KMS-11 (cell line): ENCODE measurements at regions not wholly inside any gene's neighbourhood (a gene's known extent, or its start where the extent isn't known, plus 50 kb on each side); places are given as distances from the start of the nearest gene placed in this dataset.
"Not testable (repeated sequence)": the region's sequence is repeated elsewhere in the genome, so short reads cannot be mapped to it uniquely, and the experiment has no call there.

Source experiments
- H2AFZ ChIP-seq: fragments of 200-600 bp; sonication (generic); 2 replicates; pipeline ENCODE4 v1.6.1; 2016; ENCODE audit warnings: antibody characterized with exemption, mixed run types, low read depth
- H3K27ac ChIP-seq: fragments of 200-600 bp; sonication (generic); 2 replicates; pipeline ENCODE4 v1.6.1; 2016; ENCODE audit warnings: mild to moderate bottlenecking, mixed run types
- H3K27me3 ChIP-seq: fragments of 200-600 bp; sonication (generic); 2 replicates; pipeline ENCODE4 v1.6.1; 2017; ENCODE audit warnings: mild to moderate bottlenecking, low read depth, mixed run types, moderate library complexity; ENCODE audit not compliant: insufficient read depth
- H3K36me3 ChIP-seq: fragments of 200-600 bp; sonication (generic); 2 replicates; pipeline ENCODE4 v1.6.1; 2017; ENCODE audit warnings: mild to moderate bottlenecking, mixed run types; ENCODE audit not compliant: insufficient read depth
- H3K4me1 ChIP-seq: fragments of 200-600 bp; sonication (generic); 2 replicates; pipeline ENCODE4 v1.6.1; 2016; ENCODE audit warnings: mild to moderate bottlenecking, low read depth, mixed run types; ENCODE audit not compliant: poor library complexity, severe bottlenecking
- H3K4me2 ChIP-seq: fragments of 200-600 bp; sonication (generic); 2 replicates; pipeline ENCODE4 v1.7.0; 2016; ENCODE audit warnings: mild to moderate bottlenecking, mixed run types
- H3K4me3 ChIP-seq: fragments of 200-600 bp; sonication (generic); IDR thresholded peaks from 2 replicates; pipeline ENCODE4 v1.6.1; 2017; ENCODE audit warnings: low read depth, low read length, mixed read lengths; ENCODE audit not compliant: insufficient read depth
- H3K79me2 ChIP-seq: fragments of 200-600 bp; sonication (generic); 2 replicates; pipeline ENCODE4 v1.6.1; 2016; ENCODE audit warnings: low read depth, mixed run types; ENCODE audit not compliant: insufficient read depth
- H3K9ac ChIP-seq: fragments of 200-600 bp; sonication (generic); 2 replicates; pipeline ENCODE4 v1.6.1; 2016; ENCODE audit warnings: mild to moderate bottlenecking, mixed run types
- H4K20me1 ChIP-seq: fragments of 200-600 bp; sonication (generic); 2 replicates; pipeline ENCODE4 v1.6.1; 2016; ENCODE audit warnings: mild to moderate bottlenecking, mixed run types; ENCODE audit not compliant: insufficient read depth
- CTCF ChIP-seq: fragments of 200-600 bp; sonication (generic); conservative IDR thresholded peaks from 2 replicates; pipeline ENCODE4 v1.6.1; 2017; ENCODE audit warnings: low read depth, mild to moderate bottlenecking, antibody characterized with exemption, low read length, moderate library complexity, mixed read lengths

- Histone ChIP-seq H3K27ac (no peak overlapping the region), H3K79me2 (no peaks in the 10 kb centered on the region), H3K27me3 (no peaks in the 10 kb centered on the region), H3K4me2 (no peak overlapping the region), H4K20me1 (no peaks in the 10 kb centered on the region), H3K4me3 (no peak overlapping the region), H3K4me1 (no peaks in the 10 kb centered on the region), H3K36me3 (no peaks in the 10 kb centered on the region), H3K9ac (no peak overlapping the region), H2AFZ (no peak overlapping the region)
- no peak for TF ChIP-seq CTCF
Measured at GRCh38 chr12:126271159-126271558, 1205.9 kb downstream of the AACS start.

- TF ChIP-seq CTCF = no peak
- H3K27ac ChIP-seq = no peak overlapping the region
- no peaks in the 10 kb centered on the region for H3K79me2 ChIP-seq
- H3K4me1 ChIP-seq = no peaks in the 10 kb centered on the region
- H3K36me3 ChIP-seq = no peaks in the 10 kb centered on the region
- H3K4me2 ChIP-seq = no peak overlapping the region
- H2AFZ ChIP-seq = no peak overlapping the region
- H3K9ac ChIP-seq = no peak overlapping the region
- H3K27me3 ChIP-seq = no peaks in the 10 kb centered on the region
- H3K4me3 ChIP-seq = no peak overlapping the region
- no peaks in the 10 kb centered on the region for H4K20me1 ChIP-seq
Measured at GRCh38 chr12:126282691-126283090, 1217.5 kb downstream of the AACS start.

GRCh38 chr12:126286203-126286602 lies 1221.0 kb downstream of the AACS start:
- no peak overlapping the region for H3K27ac ChIP-seq
- TF ChIP-seq CTCF = no peak
- H3K4me1 ChIP-seq = no peaks in the 10 kb centered on the region
- no peaks in the 10 kb centered on the region for H3K27me3 ChIP-seq
- no peaks in the 10 kb centered on the region for H3K79me2 ChIP-seq
- no peaks in the 10 kb centered on the region for H4K20me1 ChIP-seq
- H2AFZ ChIP-seq = no peak overlapping the region
- H3K4me2 ChIP-seq = no peak overlapping the region
- H3K36me3 ChIP-seq = no peaks in the 10 kb centered on the region
- no peak overlapping the region for H3K9ac ChIP-seq
- no peak overlapping the region for H3K4me3 ChIP-seq

DNA sequence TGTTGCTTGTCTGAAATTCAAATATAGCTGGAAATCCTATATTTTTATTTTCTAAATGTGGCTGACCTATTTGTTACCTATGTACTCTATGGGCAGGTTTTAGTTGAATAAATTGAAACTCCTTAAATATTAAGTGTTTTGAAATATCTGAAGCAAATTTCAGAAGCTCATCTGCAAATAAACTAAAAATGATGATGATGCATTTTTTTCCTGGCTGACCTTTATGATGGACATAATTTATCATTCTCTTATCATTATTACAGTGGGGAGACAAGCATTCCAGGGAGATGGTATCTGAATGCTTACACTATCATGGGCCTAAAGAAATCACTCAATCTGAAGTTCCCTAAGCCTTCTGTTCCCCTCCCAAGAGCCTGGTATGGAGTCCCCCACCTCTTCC lies 1225.2 kb downstream of the AACS start:
- no peak for TF ChIP-seq CTCF
- Histone ChIP-seq H3K79me2 (no peaks in the 10 kb centered on the region), H2AFZ (no peak overlapping the region), H3K27ac (no peak overlapping the region), H3K4me2 (no peak overlapping the region), H3K36me3 (no peaks in the 10 kb centered on the region), H3K4me1 (no peaks in the 10 kb centered on the region), H3K9ac (no peak overlapping the region), H3K27me3 (no peaks in the 10 kb centered on the region), H4K20me1 (no peaks in the 10 kb centered on the region), H3K4me3 (no peak overlapping the region)

DNA sequence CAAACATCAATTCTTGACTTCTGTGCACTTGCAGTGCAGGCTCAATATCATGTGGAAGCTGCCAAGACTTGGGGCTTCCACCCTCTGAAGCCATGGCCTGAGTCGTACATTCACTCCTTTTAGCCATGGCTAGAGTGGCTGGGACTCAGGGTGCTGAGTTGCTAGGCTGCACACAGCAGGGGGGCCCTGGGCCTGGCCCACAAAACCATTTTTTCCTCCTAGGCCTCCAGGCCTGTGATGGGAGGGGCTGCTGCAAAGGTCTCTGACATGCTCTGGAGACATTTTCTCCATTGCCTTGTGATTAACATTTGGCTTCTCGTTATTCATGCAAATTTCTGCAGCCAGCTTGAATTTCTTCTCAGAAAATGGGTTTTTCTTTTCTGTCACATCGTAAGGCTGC lies 1226.8 kb downstream of the AACS start:
- not testable (repeated sequence) for H3K27me3 ChIP-seq, H3K27ac ChIP-seq, H3K4me3 ChIP-seq, H3K79me2 ChIP-seq, H4K20me1 ChIP-seq, H3K4me2 ChIP-seq, H3K4me1 ChIP-seq, H3K9ac ChIP-seq, H3K36me3 ChIP-seq, H2AFZ ChIP-seq
